DMS79 treated with DMSO at 0.1 percent for 48 hours (cell line): ENCODE measurements at regions not wholly inside any gene's neighbourhood (a gene's known extent, or its start where the extent isn't known, plus 50 kb on each side); places are given as distances from the start of the nearest gene placed in this dataset.
A peak's percentile ranks its signal among the peaks of the same experiment; 100 is the strongest.
"Not testable (repeated sequence)": the region's sequence is repeated elsewhere in the genome, so short reads cannot be mapped to it uniquely, and the experiment has no call there.

Experiments used
- DNase-seq: peaks from one replicate; lab custom pipeline; 2025; lab: John Stamatoyannopoulos, UW

- DNase-seq: peak; percentile 77
These were observed 161.1 kb upstream of the TBL1XR1 start for GRCh38 chr3:177358091-177358976.

- DNase-seq: peak; percentile 58
These were observed 161.8 kb upstream of the TBL1XR1 start for GRCh38 chr3:177358977-177359592.

- DNase-seq: peak; percentile 97
These were observed 162.5 kb upstream of the TBL1XR1 start for GRCh38 chr3:177359593-177360357.

GRCh38 chr3:177361081-177361938 is 164.0 kb upstream of the TBL1XR1 start:
- DNase-seq: no peak

GRCh38 chr3:177362626-177363025 is 165.3 kb upstream of the TBL1XR1 start:
- DNase-seq: no peak

- DNase-seq: no peak
These were observed 167.0 kb upstream of the TBL1XR1 start for GRCh38 chr3:177364236-177364635.

GRCh38 chr3:177365294-177365693 is 168.0 kb upstream of the TBL1XR1 start:
- DNase-seq: not testable (repeated sequence)

GRCh38 chr3:177367788-177368187 is 170.5 kb upstream of the TBL1XR1 start:
- no peak for DNase-seq

GRCh38 chr3:177370246-177370822 is 173.1 kb upstream of the TBL1XR1 start:
- DNase-seq: no peak

- DNase-seq: no peak
These were observed 173.9 kb upstream of the TBL1XR1 start for GRCh38 chr3:177371146-177371545.

- no peak for DNase-seq
These were observed 174.6 kb upstream of the TBL1XR1 start for GRCh38 chr3:177371888-177372287.

GRCh38 chr3:177374323-177374722 is 177.0 kb upstream of the TBL1XR1 start:
- DNase-seq: no peak

- DNase-seq: no peak
These were observed 178.0 kb upstream of the TBL1XR1 start for GRCh38 chr3:177375316-177375715.

GRCh38 chr3:177377166-177377565 is 179.9 kb upstream of the TBL1XR1 start:
- no peak for DNase-seq

GRCh38 chr3:177378168-177378567 is 180.9 kb upstream of the TBL1XR1 start:
- no peak for DNase-seq

- no peak for DNase-seq
These were observed 181.8 kb upstream of the TBL1XR1 start for GRCh38 chr3:177379045-177379444.

GRCh38 chr3:177381070-177381469 is 183.8 kb upstream of the TBL1XR1 start:
- DNase-seq: no peak

- no peak for DNase-seq
These were observed 185.7 kb upstream of the TBL1XR1 start for GRCh38 chr3:177382944-177383343.

GRCh38 chr3:177385186-177385585 is 187.9 kb upstream of the TBL1XR1 start:
- no peak for DNase-seq

GRCh38 chr3:177385831-177386301 is 188.6 kb upstream of the TBL1XR1 start:
- no peak for DNase-seq

- no peak for DNase-seq
These were observed 190.9 kb upstream of the TBL1XR1 start for GRCh38 chr3:177388209-177388608.
